HG03378 (cell line): ENCODE measurements at regions not wholly inside any gene's neighbourhood (a gene's known extent, or its start where the extent isn't known, plus 50 kb on each side); places are given as distances from the start of the nearest gene placed in this dataset.
"Not testable (repeated sequence)": the region's sequence is repeated elsewhere in the genome, so short reads cannot be mapped to it uniquely, and the experiment has no call there.

Source experiments
- ATAC-seq: cut with Tn5 transposase; IDR thresholded peaks from one replicate; pipeline ENCODE4 v1.9.1; 2021; ENCODE audit warnings: mild to moderate bottlenecking, moderate library complexity; ENCODE audit not compliant: unreplicated experiment

GRCh38 chr7:35908331-35909216 is 107.7 kb downstream of the SEPTIN7 start:
- ATAC-seq, result no peak

- ATAC-seq, result no peak
Observed at GRCh38 chr7:35909870-35910357, 109.1 kb downstream of the SEPTIN7 start.

GRCh38 chr7:35910621-35911020 is 109.8 kb downstream of the SEPTIN7 start:
- not testable (repeated sequence) for ATAC-seq

- ATAC-seq, result not testable (repeated sequence)
Observed at GRCh38 chr7:35913350-35913749, 112.5 kb downstream of the SEPTIN7 start.

- ATAC-seq, result not testable (repeated sequence)
Observed at GRCh38 chr7:35914214-35914613, 113.4 kb downstream of the SEPTIN7 start.

DNA sequence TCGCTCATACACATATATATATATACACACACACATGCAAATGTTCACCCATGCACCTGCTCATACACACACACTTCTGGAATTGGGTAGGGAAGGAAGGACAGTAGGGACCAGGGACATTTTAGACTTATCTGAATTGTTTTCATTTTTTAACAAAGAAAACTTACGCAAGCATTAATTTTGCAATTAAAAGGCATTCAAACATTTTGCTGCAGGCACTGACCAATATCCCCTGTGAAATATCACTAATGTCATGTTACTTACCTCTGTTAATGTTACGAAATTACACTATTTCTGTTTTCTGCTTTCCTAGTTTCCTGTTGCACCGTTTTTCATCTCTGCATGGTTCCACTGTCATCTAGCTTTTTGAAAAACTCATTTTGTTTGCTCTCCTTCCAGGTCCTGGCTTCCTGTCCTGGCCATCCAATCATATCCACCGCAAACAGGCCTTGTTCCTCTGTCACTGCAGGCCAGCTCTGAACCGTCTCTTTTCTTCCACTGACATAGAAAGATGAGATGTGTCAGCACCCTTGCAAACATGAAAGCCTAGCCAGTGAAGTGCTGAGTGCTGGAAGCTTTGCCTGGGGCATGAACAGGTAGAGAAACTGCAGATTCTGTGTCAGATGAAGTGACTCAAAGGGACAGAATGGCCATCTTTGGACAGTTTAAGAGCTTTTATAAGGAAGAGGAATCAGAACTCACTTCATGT is 114.5 kb downstream of the SEPTIN7 start:
- not testable (repeated sequence) for ATAC-seq

DNA sequence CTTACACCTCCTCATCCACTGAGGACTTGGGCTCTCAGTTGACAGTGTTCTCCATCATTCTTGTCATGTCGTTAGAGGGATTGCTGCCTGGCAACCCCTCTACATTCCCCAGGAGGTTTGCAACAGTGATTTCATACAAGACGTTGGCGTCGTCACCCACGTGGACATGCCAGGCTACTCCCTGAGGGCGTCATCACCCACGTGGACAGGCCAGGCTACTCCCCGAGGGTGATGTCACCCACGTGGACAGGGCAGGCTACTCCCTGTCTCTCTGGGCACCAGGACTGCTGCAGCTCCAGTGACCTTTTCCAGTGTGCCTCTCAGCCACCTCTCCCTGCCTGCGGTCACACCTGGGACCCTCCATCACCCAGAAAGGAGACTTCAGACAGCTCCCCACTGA is 117.4 kb downstream of the SEPTIN7 start:
- not testable (repeated sequence) for ATAC-seq

- ATAC-seq, result peak; percentile 88
Observed at GRCh38 chr7:35919607-35920006, 118.8 kb downstream of the SEPTIN7 start.

DNA sequence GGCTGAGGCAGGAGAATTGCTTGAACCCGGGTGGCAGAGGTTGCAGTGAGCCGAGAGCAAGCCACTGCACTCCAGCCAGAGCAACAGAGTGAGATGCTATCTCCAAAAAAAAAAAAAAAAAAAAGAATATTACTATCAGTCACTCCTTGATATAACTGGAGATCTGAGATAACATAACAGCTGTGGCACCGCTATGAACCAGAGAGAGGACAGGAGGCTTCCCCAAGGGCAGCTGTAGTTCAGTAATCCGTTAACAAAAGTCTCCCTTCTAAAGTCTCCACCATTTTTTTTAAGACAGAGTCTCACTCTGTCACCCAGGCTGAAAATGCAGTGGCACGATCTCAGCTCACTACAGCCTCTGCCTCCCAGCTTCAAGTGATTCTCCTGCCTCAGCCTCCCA is 120.5 kb downstream of the SEPTIN7 start:
- not testable (repeated sequence) for ATAC-seq

- ATAC-seq, result not testable (repeated sequence)
Observed at GRCh38 chr7:35924668-35925067, 123.8 kb downstream of the SEPTIN7 start.

DNA sequence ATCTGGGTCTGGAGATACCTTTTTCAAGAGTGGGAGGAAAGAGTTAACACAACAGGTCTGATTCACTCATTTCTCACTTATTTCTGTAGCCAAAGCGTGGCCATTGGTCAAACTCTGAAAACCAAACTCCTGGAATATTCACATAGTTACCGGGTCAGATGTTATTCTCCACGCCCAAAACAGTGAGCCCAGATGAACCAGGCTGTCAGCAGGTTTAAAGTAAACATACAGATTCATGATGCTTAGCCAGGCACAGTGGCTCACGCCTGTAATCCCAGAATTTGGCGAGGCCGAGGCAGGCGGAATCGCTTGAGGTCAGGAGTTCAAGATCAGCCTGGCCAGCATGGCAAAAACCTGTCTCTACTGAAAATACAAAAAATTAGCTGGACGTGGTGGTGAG is 126.1 kb downstream of the SEPTIN7 start:
- not testable (repeated sequence) for ATAC-seq

- not testable (repeated sequence) for ATAC-seq
Observed at GRCh38 chr7:35931134-35931533, 130.3 kb downstream of the SEPTIN7 start.

DNA sequence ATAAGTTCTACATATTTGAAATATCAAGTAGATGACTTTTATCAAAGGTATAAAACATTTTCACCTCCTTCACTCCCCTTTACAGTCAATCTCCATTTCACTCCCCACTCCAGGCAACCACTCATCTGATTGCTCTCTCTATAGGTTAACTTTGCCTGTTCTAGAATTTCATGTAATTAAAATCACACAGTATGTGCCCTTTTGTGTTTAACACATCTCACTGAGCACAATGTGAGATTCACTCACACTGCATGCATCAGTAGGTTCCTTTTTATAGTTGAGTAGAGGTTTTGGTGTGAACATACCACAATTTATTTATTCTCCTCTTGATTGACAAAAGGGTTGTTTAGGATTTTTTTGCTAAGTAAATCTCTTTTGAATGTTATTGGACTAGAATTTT is 130.7 kb downstream of the SEPTIN7 start:
- not testable (repeated sequence) for ATAC-seq

DNA sequence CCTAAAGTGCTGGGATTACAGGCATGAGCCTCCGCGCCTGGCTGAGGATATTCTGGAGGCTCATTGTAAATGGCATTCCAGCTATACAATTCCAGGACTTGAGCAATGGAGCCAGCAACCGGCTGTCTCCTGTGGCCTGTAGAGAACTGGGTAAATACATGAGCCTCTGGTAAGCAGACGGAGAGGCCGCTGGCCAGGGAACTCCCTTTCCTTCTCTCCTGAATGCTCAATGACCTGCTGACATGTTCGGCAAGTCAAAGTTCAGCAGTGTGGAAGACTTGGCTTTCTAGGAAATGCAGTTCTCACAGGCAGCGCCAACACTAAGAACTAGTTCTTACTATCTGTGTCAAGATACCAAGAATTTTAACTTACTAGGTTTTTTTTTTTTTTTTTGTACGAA is 139.8 kb downstream of the SEPTIN7 start:
- not testable (repeated sequence) for ATAC-seq

- ATAC-seq, result not testable (repeated sequence)
Observed at GRCh38 chr7:35945621-35946020, 144.8 kb downstream of the SEPTIN7 start.

DNA sequence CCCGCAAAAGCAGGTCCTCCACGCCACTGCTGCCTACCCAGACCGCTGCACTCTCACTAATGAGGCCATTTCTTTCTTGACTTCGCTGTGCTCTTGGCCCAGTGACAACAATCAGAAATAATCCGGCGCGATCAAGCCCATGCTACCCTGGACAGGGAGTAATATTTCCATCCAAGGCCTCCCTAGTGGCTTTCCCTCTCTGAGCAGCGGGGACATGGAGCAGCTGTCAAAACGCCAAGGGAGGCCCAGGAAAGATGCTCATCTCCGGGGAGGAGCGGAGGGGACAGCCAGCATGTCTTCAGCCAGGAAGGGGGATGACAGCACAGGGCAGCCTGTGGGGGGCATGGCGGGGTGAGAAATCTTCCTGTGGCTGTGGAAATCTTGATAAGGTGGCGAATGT is 154.9 kb downstream of the SEPTIN7 start:
- ATAC-seq, result not testable (repeated sequence)

DNA sequence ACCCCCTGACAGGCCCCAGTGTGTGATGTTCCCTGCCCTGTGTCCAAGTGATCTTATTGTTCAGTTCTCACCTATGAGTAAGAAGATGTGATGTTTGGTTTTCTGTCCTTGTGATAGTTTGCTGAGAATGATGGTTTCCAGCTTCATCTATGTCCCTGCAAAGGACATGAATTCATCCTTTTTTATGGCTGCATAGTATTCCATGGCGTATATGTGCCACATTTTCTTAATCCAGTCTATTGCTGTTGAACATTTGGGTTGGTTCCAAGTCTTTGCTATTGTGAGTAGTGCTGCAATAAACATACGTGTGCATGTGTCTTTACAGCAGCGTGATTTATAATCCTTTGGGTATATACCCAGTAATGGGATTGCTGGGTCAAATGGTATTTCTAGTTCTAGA is 156.1 kb downstream of the SEPTIN7 start:
- not testable (repeated sequence) for ATAC-seq

DNA sequence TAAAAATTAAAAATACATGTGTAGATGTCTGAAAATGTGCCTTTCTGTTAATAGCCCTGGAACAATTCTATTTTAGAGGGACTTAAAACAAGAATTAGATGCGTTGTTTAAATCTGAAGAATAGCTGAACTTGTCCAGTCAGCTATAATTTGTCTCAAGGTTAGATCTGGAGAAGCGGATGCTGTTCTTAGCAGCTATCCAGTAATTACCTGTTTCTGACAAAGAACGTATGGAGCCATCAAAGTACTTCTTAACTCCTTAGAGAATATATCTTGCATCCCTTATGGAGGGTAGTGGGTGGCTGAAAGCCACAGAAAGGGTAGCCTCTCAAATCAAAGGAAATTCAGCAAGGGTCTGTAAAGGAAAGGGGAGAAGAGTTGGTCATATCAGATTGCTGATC is 160.4 kb downstream of the SEPTIN7 start:
- ATAC-seq, result not testable (repeated sequence)

DNA sequence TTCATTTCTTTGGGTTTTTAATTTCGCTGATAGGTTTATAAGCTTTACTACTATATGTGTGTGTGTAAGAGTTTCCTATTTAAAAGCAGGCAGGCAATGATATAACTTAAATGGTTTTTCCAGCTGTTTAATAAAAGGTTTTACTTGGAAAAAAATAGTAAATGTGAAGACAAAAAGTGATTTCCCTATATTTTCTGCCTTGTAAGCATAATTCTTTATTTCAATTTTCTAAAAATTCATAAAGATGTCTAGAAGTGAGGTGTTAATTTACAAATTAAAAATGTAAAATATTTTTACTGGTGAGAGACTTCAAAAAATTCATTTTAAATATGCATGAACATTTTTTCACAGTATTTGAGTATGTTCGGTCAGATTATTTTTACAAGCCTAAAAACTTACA is 161.8 kb downstream of the SEPTIN7 start:
- not testable (repeated sequence) for ATAC-seq

GRCh38 chr7:35967366-35968139 is 166.7 kb downstream of the SEPTIN7 start:
- no peak for ATAC-seq
